ENCODE measurements at regions not wholly inside any gene's neighbourhood (a gene's known extent, or its start where the extent isn't known, plus 50 kb on each side); places are given as distances from the start of the nearest gene placed in this dataset.

GRCh38 chr18:30597202-30597601 is 445.3 kb downstream of the DSC3 start:
- TF ChIP-seq GATA2 (IDR thresholded peaks at IDR 0.05; ENCODE audit: low read depth, low read length) (no peak), GATA3 (IDR thresholded peaks at IDR 0.05; ENCODE audit: low read depth, low read length) (no peak)

Measured in SH-SY5Y (cell line).